SIG-M5 (cell line): ENCODE measurements at regions not wholly inside any gene's neighbourhood (a gene's known extent, or its start where the extent isn't known, plus 50 kb on each side); places are given as distances from the start of the nearest gene placed in this dataset.
"Not testable (repeated sequence)": the region's sequence is repeated elsewhere in the genome, so short reads cannot be mapped to it uniquely, and the experiment has no call there.

Experiments
- DNase-seq: peaks from one replicate; lab custom pipeline; 2025; lab: John Stamatoyannopoulos, UW

DNA sequence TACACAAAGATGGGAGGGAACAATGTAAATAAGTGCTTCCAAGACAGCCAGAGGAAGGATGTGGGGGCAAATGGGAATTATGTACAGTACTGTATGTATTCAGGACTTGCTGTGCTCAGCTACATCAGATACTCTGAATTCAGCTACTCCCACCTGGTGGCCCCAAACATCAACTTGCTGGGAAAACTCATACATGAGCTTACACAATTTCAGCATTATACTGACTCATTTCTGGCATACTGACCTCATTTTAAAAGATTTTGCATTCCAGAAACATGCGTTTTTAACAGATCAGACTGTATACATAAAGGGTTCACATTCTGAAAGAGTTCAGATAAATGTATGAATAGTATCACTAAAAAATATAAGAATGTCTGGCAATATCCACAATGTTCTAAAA lies 59.7 kb downstream of the GPX5 start:
- no peak for DNase-seq

DNA sequence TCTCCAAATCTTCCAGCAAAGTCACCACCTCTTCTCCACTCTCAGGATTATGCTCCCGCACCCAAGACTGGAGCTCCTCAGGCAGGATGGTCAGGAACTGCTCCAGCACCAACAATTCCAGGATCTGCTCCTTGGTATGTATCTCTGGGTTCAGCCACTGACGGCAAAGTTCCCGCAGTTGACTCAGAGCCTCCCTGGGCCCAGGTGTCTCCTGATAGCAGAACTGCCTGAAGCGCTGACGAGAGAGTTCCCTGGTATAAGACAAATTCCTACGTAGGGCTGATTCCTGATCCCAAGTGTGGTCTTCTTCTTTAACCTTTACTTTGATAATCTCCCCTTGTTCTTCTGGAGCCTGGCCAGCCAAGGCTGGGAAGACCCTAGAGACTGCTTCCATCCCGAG lies 60.6 kb downstream of the GPX5 start:
- DNase-seq: no peak

DNA sequence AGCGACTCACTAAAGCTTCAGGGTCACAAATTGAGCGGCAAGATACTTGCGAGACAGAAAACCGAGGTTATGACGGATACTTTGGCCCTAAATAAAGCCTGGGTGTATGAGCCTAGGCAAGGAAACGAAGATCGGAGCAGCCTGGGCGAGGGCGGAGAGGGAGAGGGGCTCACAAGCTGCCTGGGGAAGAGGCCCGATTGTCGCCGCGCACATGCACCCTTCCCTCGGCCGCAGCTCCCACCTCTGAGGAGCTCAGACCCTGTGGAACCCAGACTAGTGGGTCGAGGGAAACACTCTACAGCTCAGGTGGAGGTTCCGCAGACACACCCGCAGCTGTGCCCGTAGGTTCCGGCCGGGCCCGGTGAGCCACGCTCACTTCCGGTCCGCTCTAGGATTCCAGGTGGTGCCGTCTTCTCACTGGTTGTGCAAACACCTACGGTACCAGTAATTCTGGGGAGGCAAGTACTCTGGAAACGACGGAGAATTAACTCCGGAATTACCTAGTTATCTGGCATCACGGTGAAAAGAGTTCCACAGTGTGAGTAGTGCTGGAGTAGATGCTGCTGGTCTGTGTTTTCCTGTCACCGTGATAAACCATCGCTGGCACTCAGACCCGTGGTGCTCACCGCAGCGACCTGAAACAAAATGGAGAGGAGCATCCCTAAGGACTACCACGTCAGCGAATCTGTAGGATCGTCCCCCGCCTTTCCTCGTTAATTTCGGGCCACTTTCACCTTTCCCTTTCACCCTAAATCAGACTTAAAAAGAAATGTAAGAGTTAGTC lies 61.5 kb downstream of the GPX5 start:
- no peak for DNase-seq

DNA sequence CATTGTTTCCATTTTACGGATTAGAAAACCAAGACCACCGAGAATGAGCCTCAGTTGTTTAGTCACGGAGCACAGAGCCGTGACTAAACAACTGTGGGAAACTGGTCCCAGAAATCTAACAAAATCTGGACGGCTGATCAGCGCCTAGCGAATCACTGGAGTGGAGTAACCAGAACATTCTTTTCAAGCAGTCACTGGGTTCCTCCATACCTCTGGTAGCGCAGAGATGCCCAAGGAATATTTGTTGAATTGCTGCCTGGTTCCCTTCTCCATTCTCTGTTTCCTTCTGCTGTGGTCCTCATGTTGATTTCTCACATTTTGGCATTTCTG lies 62.0 kb downstream of the GPX5 start:
- DNase-seq: no peak

DNA sequence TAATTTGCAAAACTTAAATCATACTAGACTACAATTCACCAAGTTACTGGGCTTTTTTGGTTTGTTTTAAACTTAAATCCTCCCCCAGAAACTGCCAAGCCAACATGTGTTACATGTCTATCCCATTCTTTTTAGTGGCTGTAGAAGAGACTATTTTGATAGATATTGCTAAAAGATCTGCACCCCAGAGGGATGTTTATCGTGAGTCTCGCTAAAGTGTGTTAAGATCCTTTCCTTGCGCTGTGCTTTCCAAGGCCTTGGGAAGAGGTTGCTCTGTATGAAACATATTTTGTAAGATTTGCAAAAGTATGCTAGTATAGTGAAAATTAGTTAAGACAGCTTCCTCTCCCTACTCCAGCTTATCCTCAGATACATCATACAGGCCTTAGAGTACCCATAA lies 63.0 kb downstream of the GPX5 start:
- no peak for DNase-seq

DNA sequence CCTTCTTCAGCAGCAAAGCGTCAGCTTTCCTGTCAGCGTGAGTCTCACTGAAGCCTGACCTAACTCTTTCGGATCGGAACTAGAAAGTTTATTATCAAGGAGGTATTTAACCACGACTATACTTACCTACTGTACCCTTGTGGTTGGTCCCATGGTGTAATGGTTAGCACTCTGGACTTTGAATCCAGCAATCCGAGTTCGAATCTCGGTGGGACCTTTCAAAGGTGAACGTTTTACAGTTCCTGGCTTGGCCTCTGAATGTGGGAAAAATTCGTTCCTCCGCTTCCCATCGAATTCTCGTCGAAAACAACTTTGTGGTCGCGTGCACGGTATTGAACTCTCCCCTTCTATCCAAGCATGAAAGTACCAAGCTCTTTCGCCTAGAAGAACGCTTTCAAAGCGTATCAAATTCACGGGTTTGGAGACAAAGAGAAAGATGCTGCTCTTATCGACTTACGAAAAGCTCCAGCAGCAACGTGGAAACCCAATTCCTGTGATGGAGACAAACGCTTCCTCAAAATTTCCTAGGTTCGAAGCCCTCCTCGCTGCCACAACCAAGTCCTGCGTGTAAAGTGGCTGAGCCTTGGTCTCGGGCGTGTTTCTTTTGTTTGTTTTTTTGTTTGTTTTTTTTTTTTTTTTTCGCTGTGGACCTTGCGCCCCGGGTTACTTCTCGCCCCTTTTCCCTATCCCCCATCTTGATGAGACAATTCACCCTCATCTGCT lies 63.7 kb downstream of the GPX5 start:
- no peak for DNase-seq

DNA sequence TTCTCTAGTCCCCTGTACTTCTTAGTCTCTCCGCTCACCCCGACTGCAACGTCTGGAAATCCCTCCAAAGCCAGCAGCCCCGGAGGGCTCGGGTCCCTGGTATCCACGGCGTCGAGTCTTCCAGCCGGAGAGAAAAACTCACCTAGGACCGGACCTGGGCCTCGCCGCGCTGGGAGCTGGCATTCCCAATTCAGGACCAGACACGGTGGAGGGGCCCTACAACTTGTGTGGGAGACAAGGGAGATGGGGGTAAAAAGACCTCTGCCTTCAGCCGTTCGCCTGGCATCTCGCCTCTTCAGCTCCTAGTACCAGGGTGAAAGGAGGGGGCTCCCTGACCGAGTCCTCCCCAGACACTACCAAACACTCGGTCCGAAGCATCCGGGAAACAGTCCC lies 64.3 kb downstream of the GPX5 start:
- no peak for DNase-seq

DNA sequence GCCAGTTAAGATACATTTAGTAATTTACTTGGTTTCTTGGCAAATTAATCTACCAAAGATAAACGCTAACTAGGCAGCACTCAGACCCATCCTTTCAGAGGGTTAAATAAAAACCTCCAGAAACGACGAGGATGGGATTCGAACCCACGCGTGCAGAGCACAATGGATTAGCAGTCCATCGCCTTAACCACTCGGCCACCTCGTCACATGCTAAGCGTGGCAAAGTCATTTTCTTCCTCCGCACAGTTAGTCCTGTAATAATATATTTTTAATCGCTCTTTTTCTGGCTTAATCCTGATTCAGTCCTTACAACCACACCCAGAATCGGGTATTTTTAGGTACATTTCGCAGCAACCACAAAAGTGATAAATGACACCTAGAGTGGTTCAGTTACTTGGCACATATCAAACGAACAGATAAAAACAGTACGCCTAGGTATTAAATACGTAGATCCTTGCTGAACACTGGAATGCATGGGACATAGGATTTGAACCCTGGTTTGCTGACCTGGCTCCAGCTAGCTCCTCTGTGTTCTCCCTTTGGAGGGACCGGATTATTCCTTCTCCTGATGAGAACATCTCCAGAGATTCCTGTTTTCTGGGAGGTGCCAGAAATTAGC lies 71.6 kb downstream of the GPX5 start:
- DNase-seq: no peak

DNA sequence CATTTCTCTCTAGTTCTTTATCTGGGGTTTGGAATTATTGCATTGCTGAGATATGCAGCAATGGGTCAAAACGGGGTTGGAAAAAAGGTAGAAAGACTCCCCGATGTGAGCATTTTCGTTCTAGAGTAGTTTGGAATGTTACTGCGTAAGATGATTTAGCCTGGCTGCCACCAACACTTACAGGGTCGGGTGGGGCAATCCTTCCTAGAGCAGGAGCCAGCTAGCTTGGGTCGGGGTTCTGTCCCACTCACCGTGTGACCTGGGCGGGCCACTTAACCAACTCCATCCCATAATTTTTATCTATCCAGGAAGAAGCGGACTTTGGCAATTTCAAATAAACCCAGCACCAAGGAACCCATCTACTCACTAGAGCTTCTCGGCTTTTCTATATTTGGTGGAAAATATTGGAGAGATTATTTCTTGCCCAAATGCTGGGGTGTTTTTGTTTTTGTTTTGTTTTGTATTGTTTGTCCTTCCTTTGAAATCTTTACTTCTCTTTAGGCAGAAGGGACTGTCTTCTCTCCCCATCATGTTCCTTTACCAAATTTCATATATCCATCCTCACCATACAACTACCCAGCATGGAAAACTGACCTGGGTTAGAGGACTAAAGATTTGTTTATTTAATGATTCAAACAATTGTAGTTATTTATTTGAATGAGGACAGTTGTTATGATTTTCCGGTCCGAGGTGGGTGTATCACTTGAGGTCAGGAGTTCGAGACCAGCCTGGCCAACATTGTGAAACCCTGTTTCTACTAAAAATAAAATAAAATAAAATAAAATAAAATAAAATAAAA lies 72.4 kb downstream of the GPX5 start:
- DNase-seq: no peak

DNA sequence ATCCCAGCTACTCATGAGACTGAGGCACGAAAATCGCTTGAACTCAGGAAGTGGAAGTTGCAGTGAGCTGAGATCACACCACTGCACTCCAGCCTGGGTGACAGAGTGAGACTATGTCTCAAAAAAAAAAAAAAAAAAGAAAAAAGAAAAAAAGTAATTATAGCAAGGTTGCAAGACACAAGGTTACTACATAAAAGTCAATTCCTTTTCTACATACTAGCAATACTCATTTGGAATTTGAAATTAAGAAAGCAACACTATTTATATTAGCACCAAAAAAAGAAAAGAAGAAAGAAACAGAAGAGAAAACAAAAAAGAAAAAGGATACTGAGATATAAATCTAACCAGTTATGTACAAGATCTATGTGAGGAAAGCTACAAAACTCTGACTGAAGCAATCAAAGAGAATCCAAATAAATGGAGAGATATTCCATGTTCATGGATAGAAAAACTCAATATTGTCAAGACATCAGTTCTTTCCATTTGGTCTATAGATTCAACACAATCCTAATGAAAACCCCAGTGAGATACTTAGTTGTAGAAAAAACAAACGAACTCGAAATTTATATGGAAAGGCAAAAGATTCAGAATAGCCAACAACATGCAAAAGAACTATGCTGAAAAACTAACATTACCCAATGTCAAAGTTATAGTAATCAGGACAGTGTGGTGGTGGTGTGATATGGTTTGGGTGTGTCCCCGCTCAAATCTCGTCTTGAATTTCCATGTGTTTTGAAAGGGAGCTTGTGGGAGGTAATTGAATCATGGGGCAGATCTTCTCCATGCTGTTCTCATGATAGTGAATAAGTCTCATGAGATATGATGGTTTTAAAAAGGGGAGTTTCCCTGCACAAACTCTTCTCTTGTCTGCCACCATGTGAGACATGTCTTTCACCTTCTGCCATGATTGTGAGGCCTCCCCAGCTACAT lies 73.3 kb downstream of the GPX5 start:
- no peak for DNase-seq

DNA sequence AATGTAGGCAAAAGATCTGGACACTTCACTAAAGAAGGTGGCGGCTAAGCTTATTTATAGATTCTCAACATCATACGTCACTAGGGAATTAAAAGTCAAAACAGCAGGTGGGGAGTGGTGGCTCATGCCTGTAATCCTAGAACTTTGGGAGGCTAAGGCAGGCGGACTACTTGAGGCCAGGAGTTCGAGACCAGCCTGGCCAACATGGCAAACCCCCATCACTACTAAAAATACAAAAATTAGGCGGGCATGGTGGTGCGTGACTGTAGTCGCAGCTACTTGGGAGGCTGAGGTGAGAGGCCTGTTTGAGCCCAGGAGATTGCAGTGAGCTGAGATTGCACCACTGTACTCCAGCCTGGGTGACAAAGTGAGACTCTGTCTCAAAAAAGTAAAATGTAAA lies 74.6 kb downstream of the GPX5 start:
- DNase-seq: no peak

DNA sequence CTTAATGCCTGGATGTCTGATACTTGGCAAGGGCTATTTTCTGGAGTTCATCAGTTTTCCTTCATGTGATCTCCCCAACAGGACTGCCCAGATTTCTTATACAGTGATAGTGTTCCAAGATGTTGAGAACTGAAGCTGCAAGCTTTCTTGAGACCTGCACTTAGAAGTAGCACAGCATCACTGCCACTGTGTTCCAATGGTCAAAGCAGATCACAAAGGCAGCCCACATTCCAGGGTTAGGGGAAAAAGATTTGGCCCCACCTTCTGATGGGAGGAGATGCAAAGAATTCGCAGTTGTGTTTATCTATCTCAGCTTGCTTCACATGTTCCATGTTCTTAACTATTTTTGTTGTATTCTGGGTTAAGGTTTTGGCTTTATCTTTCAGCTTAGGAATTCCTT lies 78.2 kb downstream of the GPX5 start:
- DNase-seq: no peak

DNA sequence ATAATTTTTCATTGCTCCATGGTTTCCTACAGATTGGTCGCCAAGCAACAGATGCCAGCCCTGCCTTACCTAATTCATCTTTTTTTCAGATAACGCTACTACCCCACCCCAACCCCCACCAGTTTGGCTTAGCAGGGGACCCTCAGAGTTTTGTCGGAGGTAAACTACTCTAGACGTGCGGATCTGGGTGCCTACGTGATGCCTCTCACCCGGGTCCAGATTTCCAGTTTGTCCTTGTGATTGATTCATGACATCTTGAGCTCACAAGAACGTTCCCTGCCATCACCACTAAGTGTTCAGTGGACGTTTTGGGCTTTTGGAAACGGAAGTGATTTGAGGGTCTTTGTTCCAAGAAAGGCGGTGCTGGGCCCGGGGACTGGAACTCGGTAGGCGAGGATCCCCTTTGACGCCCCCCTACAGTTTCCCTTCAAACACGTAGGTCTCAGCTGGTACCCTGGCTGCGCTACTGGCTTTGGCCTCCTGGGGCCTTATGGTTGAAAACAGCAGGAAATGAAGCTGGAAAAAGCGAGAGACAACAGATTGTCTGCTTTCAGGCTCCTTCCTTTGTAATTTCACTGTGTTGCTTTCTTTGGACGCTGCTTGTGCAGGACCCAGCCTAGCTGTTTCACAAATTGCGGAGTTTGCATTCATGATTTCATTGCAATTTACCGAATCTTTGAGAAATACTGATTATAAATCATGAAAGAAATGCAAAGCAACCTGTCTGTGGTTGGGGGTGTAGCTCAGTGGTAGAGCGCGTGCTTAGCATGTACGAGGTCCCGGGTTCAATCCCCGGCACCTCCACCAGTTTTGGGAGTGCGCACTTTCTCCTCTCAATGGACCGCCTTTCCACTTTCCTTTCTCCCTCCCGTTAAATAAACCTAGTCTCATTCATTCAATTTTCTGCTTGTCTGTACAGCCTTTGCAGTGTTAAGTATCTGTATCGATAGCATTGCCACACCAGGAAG lies 81.0 kb downstream of the GPX5 start:
- DNase-seq: no peak

DNA sequence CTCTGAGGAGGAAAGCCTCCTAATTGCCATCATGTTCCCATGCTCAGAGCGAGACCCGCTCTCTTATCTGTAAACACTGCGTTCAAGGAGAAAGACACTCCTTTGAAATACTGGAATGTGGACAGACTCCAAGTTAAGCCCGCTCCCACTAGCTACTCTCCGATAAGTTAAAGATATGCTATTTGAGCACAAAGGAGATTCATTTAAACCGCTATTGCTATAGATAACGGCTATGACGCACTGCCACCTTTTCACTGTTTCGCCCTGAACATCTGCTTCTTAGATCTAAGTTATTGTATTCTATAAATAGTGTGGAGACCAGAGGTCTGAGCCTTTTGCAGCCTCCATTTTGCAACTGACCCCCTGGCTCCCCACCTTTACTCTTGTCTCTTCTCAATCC lies 82.3 kb downstream of the GPX5 start:
- DNase-seq: no peak

DNA sequence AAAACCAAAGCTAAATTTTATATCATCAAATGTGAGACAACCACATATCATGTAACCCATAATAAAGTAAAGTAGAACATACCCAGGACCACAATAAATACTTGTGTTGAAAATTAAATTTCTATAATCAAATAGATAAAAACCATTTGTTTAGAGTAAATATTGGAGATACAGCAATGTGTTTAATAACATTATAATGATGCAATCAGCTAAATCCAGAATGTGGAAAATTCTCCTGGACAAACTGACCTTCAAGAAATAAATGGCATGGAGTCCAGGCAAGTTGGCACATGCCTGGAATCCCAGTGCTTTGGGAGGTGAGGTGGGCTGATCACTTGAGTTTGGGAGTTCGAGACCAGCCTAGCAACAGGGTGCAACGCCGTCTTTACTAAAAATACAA lies 84.0 kb downstream of the GPX5 start:
- no peak for DNase-seq

DNA sequence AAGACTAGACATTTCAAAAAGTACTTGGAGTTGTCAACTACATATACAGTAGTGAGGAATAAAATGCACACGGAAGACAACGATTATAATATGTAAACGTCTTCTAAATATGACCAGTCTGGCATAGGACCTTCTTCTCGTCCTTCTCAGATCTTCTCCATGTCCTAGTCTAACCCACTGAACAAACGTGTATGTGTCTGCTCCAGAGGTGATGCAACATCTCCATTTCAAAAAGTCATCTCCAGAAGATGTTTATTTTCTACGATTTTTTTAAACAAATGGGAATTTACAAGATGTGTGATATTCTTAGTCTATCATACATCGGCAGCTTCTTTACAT lies 89.9 kb downstream of the GPX5 start:
- no peak for DNase-seq

DNA sequence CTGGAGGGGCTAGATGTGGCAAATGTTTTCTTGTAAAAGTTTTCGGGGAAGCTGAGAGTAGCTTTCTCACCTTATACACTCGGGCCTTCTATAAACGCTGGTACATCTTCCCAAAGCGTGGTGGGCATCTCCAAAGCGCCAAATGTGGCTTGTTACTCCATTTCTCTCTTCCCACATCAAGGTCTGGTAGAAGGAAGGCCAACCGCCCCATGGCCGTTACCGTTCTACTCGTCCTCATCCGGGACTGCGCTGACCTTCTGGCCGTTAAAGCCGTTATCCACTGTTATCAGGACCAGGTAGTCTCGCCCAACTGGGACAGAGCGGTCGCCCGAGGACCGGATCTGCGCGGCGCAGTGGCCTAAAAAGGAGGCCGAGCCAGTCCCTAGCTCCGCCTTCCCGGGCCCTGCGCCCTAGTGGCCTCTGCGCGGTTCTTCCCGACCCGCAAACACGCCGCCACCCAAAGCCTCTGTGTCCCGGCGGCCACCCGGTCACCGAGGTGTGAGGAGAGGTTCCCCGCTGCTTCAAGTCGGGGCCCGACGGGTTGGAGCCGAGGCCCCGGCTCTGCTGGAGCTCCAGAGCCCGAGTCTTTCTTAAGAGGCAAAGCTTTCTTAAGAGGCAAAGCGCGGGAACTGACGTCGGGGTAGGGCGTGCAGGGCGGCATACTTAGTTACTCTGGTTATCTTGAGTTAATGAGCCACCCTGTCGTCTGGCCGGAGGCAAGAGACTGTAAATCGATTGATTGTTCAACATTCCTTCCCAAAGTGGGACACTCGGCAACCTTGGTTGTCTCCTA lies 90.5 kb downstream of the GPX5 start:
- DNase-seq: no peak

DNA sequence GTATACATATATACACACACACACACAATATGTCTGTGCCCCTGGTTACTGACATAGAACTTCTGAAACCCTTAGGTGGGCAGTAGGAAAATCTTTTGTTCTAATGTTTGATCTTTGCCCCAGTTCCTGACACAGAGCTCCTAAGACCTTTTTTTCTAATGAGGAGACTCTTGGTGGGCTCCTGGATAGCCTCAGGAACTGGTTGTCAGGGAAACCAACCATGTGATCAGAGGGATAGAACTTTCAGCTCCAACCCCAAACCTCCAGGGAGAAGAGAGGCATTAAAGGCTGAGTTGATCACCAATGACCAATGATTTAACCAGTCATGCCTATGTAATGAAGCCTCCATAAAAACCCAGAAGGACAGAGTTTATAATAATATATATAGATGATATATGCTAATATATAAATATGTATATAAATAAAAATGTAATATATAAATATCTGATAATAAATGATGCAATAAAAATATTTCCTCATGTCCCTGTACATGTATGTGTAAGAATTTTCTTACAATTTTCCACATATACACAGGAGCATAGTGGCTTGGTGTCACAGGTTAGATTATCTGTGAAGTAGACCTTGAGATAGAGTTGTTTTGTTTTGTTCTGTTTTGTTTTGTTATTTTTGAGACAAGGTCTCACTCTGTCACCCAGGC lies 93.3 kb downstream of the GPX5 start:
- DNase-seq: no peak

DNA sequence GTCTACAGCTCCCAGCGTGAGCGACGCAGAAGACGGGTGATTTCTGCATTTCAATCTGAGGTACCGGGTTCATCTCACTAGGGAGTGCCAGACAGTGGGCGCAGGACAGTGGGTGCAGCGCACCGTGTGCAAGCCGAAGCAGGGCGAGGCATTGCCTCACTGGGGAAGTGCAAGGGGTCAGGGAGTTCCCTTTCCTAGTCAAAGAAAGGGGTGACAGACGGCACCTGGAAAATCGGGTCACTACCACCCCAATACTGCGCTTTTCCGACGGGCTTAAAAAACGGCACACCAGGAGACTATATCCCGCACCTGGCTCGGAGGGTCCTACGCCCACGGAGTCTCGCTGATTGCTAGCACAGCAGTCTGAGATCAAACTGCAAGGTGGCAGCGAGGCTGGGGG lies 95.6 kb downstream of the GPX5 start:
- DNase-seq: not testable (repeated sequence)
